ENCODE measurements at regions not wholly inside any gene's neighbourhood (a gene's known extent, or its start where the extent isn't known, plus 50 kb on each side); places are given as distances from the start of the nearest gene placed in this dataset.

- H3K36me3 ChIP-seq (ENCODE audit: insufficient read depth, low read length), result no peaks in the 10 kb centered on the region
- H3K27me3 ChIP-seq (ENCODE audit: insufficient read depth, low read length), result no peaks in the 10 kb centered on the region
- no peak overlapping the region for H3K4me3 ChIP-seq (ENCODE audit: low read length)
- no peaks in the 10 kb centered on the region for H3K9me3 ChIP-seq (ENCODE audit: insufficient read depth, low read depth, low read length)
- WGBS, result 98% methylated on average over 5 of the region's 5 CpGs
- no peak overlapping the region for H3K9ac ChIP-seq (ENCODE audit: low read depth, low read length)
- H3K27ac ChIP-seq (ENCODE audit: low read depth, low read length), result no peak overlapping the region
- H3K4me1 ChIP-seq (ENCODE audit: insufficient read depth, low read length), result no peaks in the 10 kb centered on the region
Observed at GRCh38 chr1:71190843-71191242, 110.0 kb upstream of the ZRANB2 start.

GRCh38 chr1:71184410-71184809 lies 103.6 kb upstream of the ZRANB2 start:
- H3K4me1 ChIP-seq (ENCODE audit: insufficient read depth, low read length), result no peaks in the 10 kb centered on the region
- H3K27ac ChIP-seq (ENCODE audit: low read depth, low read length), result no peak overlapping the region
- H3K4me3 ChIP-seq (ENCODE audit: low read length), result no peak overlapping the region
- H3K36me3 ChIP-seq (ENCODE audit: insufficient read depth, low read length), result no peaks in the 10 kb centered on the region
- no peak overlapping the region for H3K9ac ChIP-seq (ENCODE audit: low read depth, low read length)
- 93% methylated on average over 6 of the region's 6 CpGs for WGBS
- no peaks in the 10 kb centered on the region for H3K9me3 ChIP-seq (ENCODE audit: insufficient read depth, low read depth, low read length)
- no peaks in the 10 kb centered on the region for H3K27me3 ChIP-seq (ENCODE audit: insufficient read depth, low read length)

GRCh38 chr1:71179997-71180396 lies 99.2 kb upstream of the ZRANB2 start:
- H3K27me3 ChIP-seq (ENCODE audit: insufficient read depth, low read length), result no peaks in the 10 kb centered on the region
- peaks cover 9% of the 10 kb centered on the region for H3K4me1 ChIP-seq (ENCODE audit: insufficient read depth, low read length)
- H3K9me3 ChIP-seq (ENCODE audit: insufficient read depth, low read depth, low read length), result no peaks in the 10 kb centered on the region
- no peaks in the 10 kb centered on the region for H3K36me3 ChIP-seq (ENCODE audit: insufficient read depth, low read length)
- H3K4me3 ChIP-seq (ENCODE audit: low read length), result no peak overlapping the region
- no peak overlapping the region for H3K27ac ChIP-seq (ENCODE audit: low read depth, low read length)
- no peak overlapping the region for H3K9ac ChIP-seq (ENCODE audit: low read depth, low read length)

GRCh38 chr1:71170925-71171324 lies 90.1 kb upstream of the ZRANB2 start:
- Histone ChIP-seq H3K9me3 (ENCODE audit: insufficient read depth, low read depth, low read length) (no peaks in the 10 kb centered on the region), H3K36me3 (ENCODE audit: insufficient read depth, low read length) (no peaks in the 10 kb centered on the region), H3K4me3 (ENCODE audit: low read length) (no peak overlapping the region), H3K9ac (ENCODE audit: low read depth, low read length) (no peak overlapping the region), H3K27ac (ENCODE audit: low read depth, low read length) (no peak overlapping the region), H3K27me3 (ENCODE audit: insufficient read depth, low read length) (no peaks in the 10 kb centered on the region), H3K4me1 (ENCODE audit: insufficient read depth, low read length) (peaks cover 12% of the 10 kb centered on the region)
- WGBS, result 57% methylated on average over 1 of the region's 1 CpG

- Histone ChIP-seq H3K4me3 (ENCODE audit: low read length) (no peak overlapping the region), H3K9me3 (ENCODE audit: insufficient read depth, low read depth, low read length) (no peaks in the 10 kb centered on the region), H3K9ac (ENCODE audit: low read depth, low read length) (no peak overlapping the region), H3K27ac (ENCODE audit: low read depth, low read length) (no peak overlapping the region), H3K27me3 (ENCODE audit: insufficient read depth, low read length) (no peaks in the 10 kb centered on the region), H3K4me1 (ENCODE audit: insufficient read depth, low read length) (peaks cover 13% of the 10 kb centered on the region), H3K36me3 (ENCODE audit: insufficient read depth, low read length) (no peaks in the 10 kb centered on the region)
- WGBS, result 86% methylated on average over 2 of the region's 2 CpGs
Observed at GRCh38 chr1:71167505-71167904, 86.7 kb upstream of the ZRANB2 start.

DNA sequence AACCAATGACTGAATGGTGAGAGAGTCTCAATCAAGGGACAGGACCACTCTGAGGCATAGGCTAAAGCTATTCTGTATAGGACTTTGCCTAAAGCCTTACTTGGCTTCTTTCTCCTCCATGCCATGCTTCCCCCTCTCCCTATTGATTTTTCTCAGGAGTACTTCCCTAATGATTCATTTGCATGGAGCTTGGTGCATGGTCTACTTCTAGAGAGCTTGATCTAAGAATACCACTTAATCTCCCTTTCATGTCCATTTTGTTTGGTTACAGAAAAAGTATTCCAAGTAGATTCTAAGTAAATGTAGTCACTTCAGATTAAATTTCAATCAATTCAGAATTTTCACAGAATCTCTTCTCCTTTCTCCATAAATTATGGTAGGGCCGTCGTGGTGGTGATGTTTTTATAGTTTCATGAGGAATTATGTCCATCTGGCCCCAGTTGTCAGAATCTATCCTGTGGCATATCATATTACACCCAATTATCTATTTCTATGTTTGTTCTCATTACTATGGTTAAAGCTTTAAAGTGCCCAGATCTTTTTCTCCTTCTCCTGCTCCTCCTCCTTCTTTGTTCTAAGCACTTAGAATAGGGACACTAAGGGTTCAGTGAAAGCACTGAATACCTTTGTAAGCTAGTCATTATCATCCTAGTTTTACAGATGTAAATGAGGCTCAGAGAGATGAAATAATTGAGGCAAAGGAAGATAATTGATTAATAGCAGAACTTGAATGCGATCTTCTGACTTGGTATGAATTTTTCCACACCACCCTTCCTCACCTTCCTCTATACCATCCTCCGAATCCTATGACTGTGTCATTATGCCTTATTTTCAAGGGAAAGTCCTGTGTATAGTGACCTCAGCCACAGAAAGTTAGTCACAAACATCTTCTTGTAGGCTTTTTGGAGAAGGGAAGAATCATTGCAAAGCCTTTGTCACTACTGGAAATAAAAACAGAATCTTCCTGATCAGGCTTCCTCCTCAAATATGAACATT lies 85.6 kb upstream of the ZRANB2 start:
- Histone ChIP-seq H3K4me1 (ENCODE audit: insufficient read depth, low read length) (peaks cover 13% of the 10 kb centered on the region), H3K9me3 (ENCODE audit: insufficient read depth, low read depth, low read length) (no peaks in the 10 kb centered on the region), H3K36me3 (ENCODE audit: insufficient read depth, low read length) (no peaks in the 10 kb centered on the region), H3K27ac (ENCODE audit: low read depth, low read length) (no peak overlapping the region), H3K4me3 (ENCODE audit: low read length) (no peak overlapping the region), H3K27me3 (ENCODE audit: insufficient read depth, low read length) (no peaks in the 10 kb centered on the region), H3K9ac (ENCODE audit: low read depth, low read length) (no peak overlapping the region)
- 100% methylated on average over 2 of the region's 4 CpGs for WGBS

DNA sequence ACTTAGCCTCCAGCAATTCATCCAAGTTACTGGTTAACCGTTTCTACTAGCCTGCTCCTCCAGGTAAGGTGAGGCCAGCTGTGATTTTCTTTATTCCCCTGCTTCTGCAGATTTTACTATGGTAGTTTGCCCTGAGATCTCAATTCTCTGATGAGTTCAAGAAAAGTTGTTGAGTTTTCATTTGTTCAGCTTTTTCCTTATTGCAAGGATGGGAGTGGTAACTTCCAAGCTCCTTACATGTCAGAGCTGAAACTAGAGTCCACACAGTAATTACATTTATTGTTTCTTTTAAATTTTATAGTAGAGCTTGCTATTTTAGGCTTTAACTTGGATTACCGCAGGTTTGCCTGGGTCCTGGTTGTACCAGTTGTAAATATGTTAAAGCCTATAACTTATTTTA lies 76.9 kb upstream of the ZRANB2 start:
- no peaks in the 10 kb centered on the region for H3K36me3 ChIP-seq (ENCODE audit: insufficient read depth, low read length)
- no peak overlapping the region for H3K9ac ChIP-seq (ENCODE audit: low read depth, low read length)
- no peaks in the 10 kb centered on the region for H3K9me3 ChIP-seq (ENCODE audit: insufficient read depth, low read depth, low read length)
- no peak overlapping the region for H3K27ac ChIP-seq (ENCODE audit: low read depth, low read length)
- no peaks in the 10 kb centered on the region for H3K27me3 ChIP-seq (ENCODE audit: insufficient read depth, low read length)
- H3K4me1 ChIP-seq (ENCODE audit: insufficient read depth, low read length), result no peaks in the 10 kb centered on the region
- no peak overlapping the region for H3K4me3 ChIP-seq (ENCODE audit: low read length)
- 96% methylated on average over 1 of the region's 2 CpGs for WGBS

GRCh38 chr1:71157151-71157550 lies 76.3 kb upstream of the ZRANB2 start:
- H3K27ac ChIP-seq (ENCODE audit: low read depth, low read length), result no peak overlapping the region
- no peaks in the 10 kb centered on the region for H3K9me3 ChIP-seq (ENCODE audit: insufficient read depth, low read depth, low read length)
- H3K4me1 ChIP-seq (ENCODE audit: insufficient read depth, low read length), result no peaks in the 10 kb centered on the region
- H3K36me3 ChIP-seq (ENCODE audit: insufficient read depth, low read length), result no peaks in the 10 kb centered on the region
- no peak overlapping the region for H3K4me3 ChIP-seq (ENCODE audit: low read length)
- H3K9ac ChIP-seq (ENCODE audit: low read depth, low read length), result no peak overlapping the region
- no peaks in the 10 kb centered on the region for H3K27me3 ChIP-seq (ENCODE audit: insufficient read depth, low read length)
- WGBS, result 90% methylated on average over 5 of the region's 5 CpGs

DNA sequence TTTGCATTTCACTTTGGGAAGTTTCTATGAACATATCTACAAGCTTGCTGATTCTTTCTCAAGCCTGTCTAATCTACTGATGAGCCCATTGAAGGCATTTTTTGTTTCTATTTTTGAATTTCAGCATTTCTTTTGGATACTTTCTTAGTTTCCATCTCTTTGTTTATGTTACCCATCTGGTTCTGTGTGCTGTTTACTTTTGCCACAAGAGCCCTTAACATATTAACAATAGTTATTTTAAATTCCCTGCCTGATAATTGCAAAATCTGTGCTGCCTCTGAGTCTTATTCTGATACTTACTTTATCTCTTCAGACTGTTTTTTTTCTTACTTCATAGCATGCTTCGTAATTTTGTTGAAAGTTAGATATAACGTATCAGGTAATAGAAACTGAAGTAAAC lies 75.8 kb upstream of the ZRANB2 start:
- H3K27ac ChIP-seq (ENCODE audit: low read depth, low read length), result no peak overlapping the region
- no peak overlapping the region for H3K4me3 ChIP-seq (ENCODE audit: low read length)
- H3K4me1 ChIP-seq (ENCODE audit: insufficient read depth, low read length), result no peaks in the 10 kb centered on the region
- H3K9me3 ChIP-seq (ENCODE audit: insufficient read depth, low read depth, low read length), result no peaks in the 10 kb centered on the region
- 100% methylated on average over 2 of the region's 2 CpGs for WGBS
- no peak overlapping the region for H3K9ac ChIP-seq (ENCODE audit: low read depth, low read length)
- no peaks in the 10 kb centered on the region for H3K27me3 ChIP-seq (ENCODE audit: insufficient read depth, low read length)
- H3K36me3 ChIP-seq (ENCODE audit: insufficient read depth, low read length), result no peaks in the 10 kb centered on the region

- H3K36me3 ChIP-seq (ENCODE audit: insufficient read depth, low read length), result no peaks in the 10 kb centered on the region
- 90% methylated on average over 3 of the region's 3 CpGs for WGBS
- H3K27me3 ChIP-seq (ENCODE audit: insufficient read depth, low read length), result no peaks in the 10 kb centered on the region
- H3K9ac ChIP-seq (ENCODE audit: low read depth, low read length), result no peak overlapping the region
- H3K27ac ChIP-seq (ENCODE audit: low read depth, low read length), result no peak overlapping the region
- H3K9me3 ChIP-seq (ENCODE audit: insufficient read depth, low read depth, low read length), result no peaks in the 10 kb centered on the region
- H3K4me1 ChIP-seq (ENCODE audit: insufficient read depth, low read length), result no peaks in the 10 kb centered on the region
- no peak overlapping the region for H3K4me3 ChIP-seq (ENCODE audit: low read length)
Observed at GRCh38 chr1:71154429-71154828, 73.6 kb upstream of the ZRANB2 start.

DNA sequence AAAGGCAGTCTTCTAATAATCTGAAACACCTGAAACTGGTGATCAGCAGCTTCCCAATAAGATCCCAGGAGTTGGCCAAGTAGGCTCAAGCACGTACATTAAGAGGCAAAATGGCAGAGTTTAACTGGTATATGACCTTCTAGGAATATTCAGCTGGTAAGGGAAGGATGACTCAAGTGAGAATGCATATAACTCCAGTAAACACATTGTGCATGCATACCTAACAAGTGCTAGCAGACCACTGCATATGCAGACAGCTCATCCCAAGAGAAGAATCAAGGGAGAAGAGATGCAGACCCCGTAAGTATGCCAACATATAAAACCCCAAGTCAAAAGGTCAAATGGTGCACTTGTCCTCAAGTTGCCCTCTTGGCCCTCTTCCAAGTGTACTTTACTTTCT lies 73.0 kb upstream of the ZRANB2 start:
- Histone ChIP-seq H3K4me3 (ENCODE audit: low read length) (no peak overlapping the region), H3K36me3 (ENCODE audit: insufficient read depth, low read length) (no peaks in the 10 kb centered on the region), H3K9me3 (ENCODE audit: insufficient read depth, low read depth, low read length) (no peaks in the 10 kb centered on the region), H3K4me1 (ENCODE audit: insufficient read depth, low read length) (no peaks in the 10 kb centered on the region), H3K27me3 (ENCODE audit: insufficient read depth, low read length) (no peaks in the 10 kb centered on the region), H3K27ac (ENCODE audit: low read depth, low read length) (no peak overlapping the region), H3K9ac (ENCODE audit: low read depth, low read length) (no peak overlapping the region)
- 97% methylated on average over 2 of the region's 2 CpGs for WGBS

All from HUES64 (cell line).